ENCODE measurements at regions not wholly inside any gene's neighbourhood (a gene's known extent, or its start where the extent isn't known, plus 50 kb on each side); places are given as distances from the start of the nearest gene placed in this dataset.

- POLR2A ChIA-PET, result no interaction called here
- CTCF ChIA-PET, result no interaction called here
- TF ChIP-seq CTCF (IDR thresholded peaks at IDR 0.05; ENCODE audit: control extremely low read depth, extremely low read depth, low read depth, missing control alignments), result no peak
- no peak for DNase-seq (ENCODE audit: extremely low spot score)
These were observed 50.6 kb upstream of the ETV6 start for GRCh38 chr12:11598900-11599299.
